ENCODE measurements at regions not wholly inside any gene's neighbourhood (a gene's known extent, or its start where the extent isn't known, plus 50 kb on each side); places are given as distances from the start of the nearest gene placed in this dataset.

- Mint-ChIP-seq H3K36me3 (no peaks in the 10 kb centered on the region), H3K27me3 (no peaks in the 10 kb centered on the region), H3K9me3 (peaks cover 0 to 6% (median 3%) of the 10 kb centered on the region in 8 donors), H3K27ac (no peak overlapping the region), H3K4me1 (no peaks in the 10 kb centered on the region), H3K4me3 (no peak overlapping the region)
- Histone ChIP-seq H3K27me3 (ENCODE audit: insufficient read depth, low read length) (no peaks in the 10 kb centered on the region), H3K36me3 (ENCODE audit: insufficient read depth, low read length) (no peaks in the 10 kb centered on the region), H3K9me3 (ENCODE audit: control insufficient read depth in 1 of 2, low read length in 2 of 2) (no peaks in the 10 kb centered on the region), H3K4me3 (ENCODE audit: low read length in 2 of 2) (no peak overlapping the region), H3K27ac (ENCODE audit: low read depth, low read length) (no peak overlapping the region), H3K4me1 (ENCODE audit: insufficient read depth, low read length) (no peaks in the 10 kb centered on the region)
- DNase-seq: no peak
- ChIA-PET POLR2A (ENCODE audit: partially characterized antibody) (no interaction called here), CTCF (ENCODE audit: partially characterized antibody) (no interaction called here)
- intact Hi-C loops (cut with micrococcal nuclease): no loop called here
Observed at GRCh38 chr10:109022417-109023049, 900.8 kb downstream of the XPNPEP1 start.

GRCh38 chr10:109019001-109019424 lies 904.3 kb downstream of the XPNPEP1 start:
- Mint-ChIP-seq H3K4me1 (no peaks in the 10 kb centered on the region), H3K27ac (no peak overlapping the region), H3K27me3 (no peaks in the 10 kb centered on the region), H3K9me3 (peaks cover 0 to 5% (median 0%) of the 10 kb centered on the region in 8 donors), H3K4me3 (no peak overlapping the region), H3K36me3 (no peaks in the 10 kb centered on the region)
- Histone ChIP-seq H3K27ac (ENCODE audit: low read depth, low read length) (no peak overlapping the region), H3K4me3 (ENCODE audit: low read length in 2 of 2) (no peak overlapping the region), H3K27me3 (ENCODE audit: insufficient read depth, low read length) (no peaks in the 10 kb centered on the region), H3K4me1 (ENCODE audit: insufficient read depth, low read length) (no peaks in the 10 kb centered on the region), H3K9me3 (ENCODE audit: control insufficient read depth in 1 of 2, low read length in 2 of 2) (no peaks in the 10 kb centered on the region), H3K36me3 (ENCODE audit: insufficient read depth, low read length) (no peaks in the 10 kb centered on the region)
- ChIA-PET POLR2A (ENCODE audit: partially characterized antibody) (no interaction called here), CTCF (ENCODE audit: partially characterized antibody) (no interaction called here)
- no peak for DNase-seq
- intact Hi-C loops (cut with micrococcal nuclease): no loop called here

GRCh38 chr10:109007514-109007913 lies 915.8 kb downstream of the XPNPEP1 start:
- H3K9me3 ChIP-seq (ENCODE audit: control insufficient read depth in 1 of 2, low read length in 2 of 2): no peaks in the 10 kb centered on the region
- no peaks in the 10 kb centered on the region for H3K4me1 ChIP-seq (ENCODE audit: insufficient read depth, low read length)
- H3K36me3 Mint-ChIP-seq: no peaks in the 10 kb centered on the region
- H3K4me3 Mint-ChIP-seq: no peak overlapping the region
- no peak for DNase-seq
- no peaks in the 10 kb centered on the region for H3K27me3 Mint-ChIP-seq
- H3K9me3 Mint-ChIP-seq: peaks cover 0 to 5% (median 0%) of the 10 kb centered on the region in 8 donors
- H3K27me3 ChIP-seq (ENCODE audit: insufficient read depth, low read length): no peaks in the 10 kb centered on the region
- H3K36me3 ChIP-seq (ENCODE audit: insufficient read depth, low read length): no peaks in the 10 kb centered on the region
- H3K4me1 Mint-ChIP-seq: no peaks in the 10 kb centered on the region
- H3K27ac Mint-ChIP-seq: no peak overlapping the region
- no peak overlapping the region for H3K27ac ChIP-seq (ENCODE audit: low read depth, low read length)
- intact Hi-C loops (cut with micrococcal nuclease): no loop called here
- no peak overlapping the region for H3K4me3 ChIP-seq (ENCODE audit: low read length in 2 of 2)
- CTCF ChIA-PET (ENCODE audit: partially characterized antibody): no interaction called here
- POLR2A ChIA-PET (ENCODE audit: partially characterized antibody): no interaction called here

GRCh38 chr10:108990441-108990840 lies 932.9 kb downstream of the XPNPEP1 start:
- H3K27ac Mint-ChIP-seq: no peak overlapping the region
- peaks cover 0 to 4% of the 10 kb centered on the region in 2 donors for H3K9me3 ChIP-seq (ENCODE audit: control insufficient read depth in 1 of 2, low read length in 2 of 2)
- H3K4me3 ChIP-seq (ENCODE audit: low read length in 2 of 2): no peak overlapping the region
- H3K9me3 Mint-ChIP-seq: peaks cover under 1 to 14% (median 6%) of the 10 kb centered on the region in 8 donors
- H3K4me3 Mint-ChIP-seq: no peak overlapping the region
- H3K27me3 ChIP-seq (ENCODE audit: insufficient read depth, low read length): no peaks in the 10 kb centered on the region
- H3K27ac ChIP-seq (ENCODE audit: low read depth, low read length): no peak overlapping the region
- ChIA-PET POLR2A (ENCODE audit: partially characterized antibody) (no interaction called here), CTCF (ENCODE audit: partially characterized antibody) (no interaction called here)
- intact Hi-C loops (cut with micrococcal nuclease): no loop called here
- H3K4me1 Mint-ChIP-seq: no peaks in the 10 kb centered on the region
- H3K27me3 Mint-ChIP-seq: no peaks in the 10 kb centered on the region
- no peaks in the 10 kb centered on the region for H3K36me3 ChIP-seq (ENCODE audit: insufficient read depth, low read length)
- no peaks in the 10 kb centered on the region for H3K4me1 ChIP-seq (ENCODE audit: insufficient read depth, low read length)
- H3K36me3 Mint-ChIP-seq: no peaks in the 10 kb centered on the region
- DNase-seq: no peak

GRCh38 chr10:108989976-108990375 lies 933.3 kb downstream of the XPNPEP1 start:
- no peaks in the 10 kb centered on the region for H3K27me3 ChIP-seq (ENCODE audit: insufficient read depth, low read length)
- peaks cover 0 to 10% (median 5%) of the 10 kb centered on the region in 8 donors for H3K9me3 Mint-ChIP-seq
- H3K4me3 ChIP-seq (ENCODE audit: low read length in 2 of 2): no peak overlapping the region
- ChIA-PET CTCF (ENCODE audit: partially characterized antibody) (interaction anchor here (1.1 kb wide), 1 partner anchor 9 kb away, joined by 3 read pairs; no protein-coding TSS in a partner anchor), POLR2A (ENCODE audit: partially characterized antibody) (no interaction called here)
- H3K4me1 ChIP-seq (ENCODE audit: insufficient read depth, low read length): no peaks in the 10 kb centered on the region
- intact Hi-C loops (cut with micrococcal nuclease): no loop called here
- no peak overlapping the region for H3K27ac ChIP-seq (ENCODE audit: low read depth, low read length)
- H3K27me3 Mint-ChIP-seq: no peaks in the 10 kb centered on the region
- DNase-seq: no peak
- H3K4me1 Mint-ChIP-seq: no peaks in the 10 kb centered on the region
- no peak overlapping the region for H3K27ac Mint-ChIP-seq
- no peaks in the 10 kb centered on the region for H3K36me3 Mint-ChIP-seq
- H3K9me3 ChIP-seq (ENCODE audit: control insufficient read depth in 1 of 2, low read length in 2 of 2): peaks cover 0 to 4% of the 10 kb centered on the region in 2 donors
- no peaks in the 10 kb centered on the region for H3K36me3 ChIP-seq (ENCODE audit: insufficient read depth, low read length)
- H3K4me3 Mint-ChIP-seq: no peak overlapping the region

- POLR2A ChIA-PET (ENCODE audit: partially characterized antibody): no interaction called here
- CTCF ChIA-PET (ENCODE audit: partially characterized antibody): no interaction called here
Observed at GRCh38 chr10:108982159-108982558, 941.2 kb downstream of the XPNPEP1 start.

GRCh38 chr10:108980869-108981268 lies 942.4 kb downstream of the XPNPEP1 start:
- intact Hi-C loops (cut with micrococcal nuclease): no loop called here
- POLR2A ChIA-PET (ENCODE audit: partially characterized antibody): no interaction called here
- H3K4me3 Mint-ChIP-seq: no peak overlapping the region
- CTCF ChIA-PET (ENCODE audit: partially characterized antibody): interaction anchor here (1.5 kb wide), 1 partner anchor 8 kb away, joined by 3 read pairs; no protein-coding TSS in a partner anchor
- H3K36me3 Mint-ChIP-seq: no peaks in the 10 kb centered on the region
- peaks cover 0 to 4% of the 10 kb centered on the region in 2 donors for H3K9me3 ChIP-seq (ENCODE audit: control insufficient read depth in 1 of 2, low read length in 2 of 2)
- H3K4me3 ChIP-seq (ENCODE audit: low read length in 2 of 2): no peak overlapping the region
- no peaks in the 10 kb centered on the region for H3K27me3 ChIP-seq (ENCODE audit: insufficient read depth, low read length)
- no peaks in the 10 kb centered on the region for H3K4me1 ChIP-seq (ENCODE audit: insufficient read depth, low read length)
- H3K27ac ChIP-seq (ENCODE audit: low read depth, low read length): no peak overlapping the region
- no peaks in the 10 kb centered on the region for H3K36me3 ChIP-seq (ENCODE audit: insufficient read depth, low read length)
- peaks cover 2 to 29% (median 11%) of the 10 kb centered on the region in 8 donors for H3K9me3 Mint-ChIP-seq
- no peak for DNase-seq
- no peaks in the 10 kb centered on the region for H3K27me3 Mint-ChIP-seq
- H3K4me1 Mint-ChIP-seq: no peaks in the 10 kb centered on the region
- H3K27ac Mint-ChIP-seq: no peak overlapping the region

More at GRCh38 chr10:108982159-108982558, 941.2 kb downstream of the XPNPEP1 start:
- no peak for DNase-seq
- Mint-ChIP-seq H3K4me3 (no peak overlapping the region), H3K4me1 (no peaks in the 10 kb centered on the region), H3K36me3 (no peaks in the 10 kb centered on the region), H3K9me3 (peaks cover 0 to 22% (median 8%) of the 10 kb centered on the region in 8 donors), H3K27me3 (no peaks in the 10 kb centered on the region), H3K27ac (no peak overlapping the region)
- Histone ChIP-seq H3K27me3 (ENCODE audit: insufficient read depth, low read length) (no peaks in the 10 kb centered on the region), H3K36me3 (ENCODE audit: insufficient read depth, low read length) (no peaks in the 10 kb centered on the region), H3K4me1 (ENCODE audit: insufficient read depth, low read length) (no peaks in the 10 kb centered on the region), H3K9me3 (ENCODE audit: control insufficient read depth in 1 of 2, low read length in 2 of 2) (peaks cover 0 to 4% of the 10 kb centered on the region in 2 donors), H3K4me3 (ENCODE audit: low read length in 2 of 2) (no peak overlapping the region), H3K27ac (ENCODE audit: low read depth, low read length) (no peak overlapping the region)
- intact Hi-C loops (cut with micrococcal nuclease): no loop called here
